GM23338 (cell line): ENCODE measurements at regions not wholly inside any gene's neighbourhood (a gene's known extent, or its start where the extent isn't known, plus 50 kb on each side); places are given as distances from the start of the nearest gene placed in this dataset.

Experiments used
- ATAC-seq: fragments of 200-7000 bp; cut with Tn5 transposase; 3 replicates; pipeline ENCODE4 v1.9.1; 2020
- DNase-seq: peaks from one replicate; pipeline ENCODE4 v3.0.0-alpha.2; 2015; ENCODE audit warnings: low spot score
- H2AFZ ChIP-seq: fragments of 200-600 bp; sonication (generic); 2 replicates; pipeline ENCODE4 v1.8.0; 2016; ENCODE audit warnings: antibody characterized with exemption, mild to moderate bottlenecking, moderate library complexity
- H3F3A ChIP-seq: fragments of 200-600 bp; sonication (generic); replicated peaks from 2 replicates; pipeline ENCODE4 v1.8.0; 2017; ENCODE audit warnings: antibody characterized with exemption, mixed run types, low read depth
- H3K27ac ChIP-seq: fragments of 200-600 bp; sonication (generic); 2 replicates; pipeline ENCODE4 v1.6.1; 2016; ENCODE audit warnings: low read depth
- H3K27me3 ChIP-seq: fragments of 200-600 bp; sonication (generic); 2 replicates; pipeline ENCODE4 v1.8.0; 2016; ENCODE audit warnings: mild to moderate bottlenecking, mixed run types, moderate library complexity; ENCODE audit not compliant: insufficient read depth
- H3K36me3 ChIP-seq: fragments of 200-600 bp; sonication (generic); 2 replicates; pipeline ENCODE4 v1.8.0; 2016; ENCODE audit warnings: mild to moderate bottlenecking; ENCODE audit not compliant: insufficient read depth
- H3K4me1 ChIP-seq: fragments of 200-600 bp; sonication (generic); 2 replicates; pipeline ENCODE4 v1.8.0; 2016; ENCODE audit warnings: mild to moderate bottlenecking, moderate library complexity; ENCODE audit not compliant: insufficient read depth
- H3K4me2 ChIP-seq: fragments of 200-600 bp; sonication (generic); 2 replicates; pipeline ENCODE4 v1.7.1; 2017; ENCODE audit warnings: mixed run types
- H3K4me3 ChIP-seq: fragments of 200-600 bp; sonication (generic); 2 replicates; pipeline ENCODE4 v1.6.1; 2016; ENCODE audit warnings: mixed run types
- H3K79me2 ChIP-seq: fragments of 200-600 bp; sonication (generic); replicated peaks from 2 replicates; pipeline ENCODE4 v1.8.0; 2017; ENCODE audit warnings: mild to moderate bottlenecking; ENCODE audit not compliant: insufficient read depth
- H3K9me2 ChIP-seq: fragments of 200-600 bp; sonication (generic); 2 replicates; pipeline ENCODE4 v1.8.0; 2017; ENCODE audit not compliant: insufficient read depth
- H4K20me1 ChIP-seq: fragments of 200-600 bp; sonication (generic); replicated peaks from 2 replicates; pipeline ENCODE4 v1.8.0; 2017; ENCODE audit warnings: mild to moderate bottlenecking; ENCODE audit not compliant: insufficient read depth
- H3K27ac Mint-ChIP-seq: 2 replicates; pipeline ENCODE4 v1.8.0; 2020; ENCODE audit warnings: inconsistent platforms, mild to moderate bottlenecking, moderate library complexity, mixed read lengths
- H3K27me3 Mint-ChIP-seq: 3 replicates; pipeline ENCODE4 v1.8.0; 2022; ENCODE audit warnings: low read depth, mild to moderate bottlenecking, moderate library complexity, mixed read lengths, inconsistent platforms; ENCODE audit not compliant: insufficient read depth, poor library complexity
- H3K36me3 Mint-ChIP-seq: 3 replicates; pipeline ENCODE4 v1.8.0; 2021; ENCODE audit warnings: low read depth, mild to moderate bottlenecking, inconsistent platforms, moderate library complexity, mixed read lengths
- H3K4me1 Mint-ChIP-seq: 3 replicates; pipeline ENCODE4 v1.8.0; 2020; ENCODE audit warnings: mild to moderate bottlenecking, inconsistent platforms, mixed read lengths
- H3K4me3 Mint-ChIP-seq: 3 replicates; pipeline ENCODE4 v1.8.0; 2021; ENCODE audit warnings: moderate library complexity, mild to moderate bottlenecking, inconsistent platforms, mixed read lengths
- H3K9me3 Mint-ChIP-seq: 3 replicates; pipeline ENCODE4 v1.8.0; 2020; ENCODE audit warnings: moderate library complexity, mild to moderate bottlenecking, inconsistent platforms, mixed read lengths
- CREB1 ChIP-seq: fragments of 250-450 bp; sonication (Bioruptor Pico); IDR thresholded peaks from 2 replicates; pipeline ENCODE4 v1.5.0; 2020; ENCODE audit warnings: low read depth, mild to moderate bottlenecking, moderate library complexity
- STAT1 ChIP-seq: IDR thresholded peaks from one replicate; pipeline ENCODE4 v1.6.1; 2016; ENCODE audit warnings: antibody characterized with exemption; ENCODE audit not compliant: unreplicated experiment
- ZNF331 ChIP-seq: fragments of 250-450 bp; sonication (Bioruptor Pico); IDR thresholded peaks from 2 replicates; pipeline ENCODE4 v1.5.0; 2020; ENCODE audit warnings: low read depth, mild to moderate bottlenecking, moderate library complexity
- TF ChIP-seq, protein P1 (sequence below): fragments of 250-450 bp; sonication (Bioruptor Pico); IDR thresholded peaks from 2 replicates; pipeline ENCODE4 v1.5.0; 2020; ENCODE audit warnings: mild to moderate bottlenecking, moderate library complexity

DNA sequence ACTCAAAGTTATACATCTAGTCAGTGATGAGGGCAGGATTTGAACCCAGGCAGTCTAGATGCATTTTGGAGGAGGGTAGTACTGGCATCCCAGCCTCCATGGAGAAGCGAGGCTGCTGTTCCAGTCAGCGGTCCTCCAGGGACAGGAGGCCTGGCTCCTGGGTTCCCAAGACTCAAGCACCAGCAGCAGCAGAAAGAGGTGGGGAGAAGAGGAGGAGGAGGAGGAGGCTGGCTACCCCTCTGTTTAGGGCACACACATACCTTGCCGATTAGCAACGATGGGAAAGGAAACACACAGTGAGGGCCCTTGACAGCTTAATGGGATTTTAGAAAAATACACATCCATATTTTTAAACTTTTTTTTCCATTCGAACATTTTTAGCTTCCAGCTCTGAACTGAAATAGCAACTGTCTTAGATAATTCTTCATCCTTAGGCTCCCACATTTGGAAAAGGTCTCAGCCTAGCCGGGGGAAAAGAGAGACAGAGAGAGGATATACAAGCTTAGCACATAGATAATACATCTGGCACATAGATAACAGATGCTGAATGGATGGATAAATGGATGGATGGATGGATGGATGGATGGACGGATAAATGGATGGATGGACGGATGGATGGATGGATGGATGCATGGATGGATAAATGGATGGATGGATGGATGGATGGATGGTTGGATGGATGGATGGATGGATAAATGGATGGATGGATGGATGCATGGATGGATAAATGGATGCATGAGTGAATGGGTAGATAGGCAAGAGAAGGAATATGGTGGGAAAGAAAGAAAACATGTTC, 87.9 kb downstream of the LBH start (continued):
- TF ChIP-seq, protein P1, sequence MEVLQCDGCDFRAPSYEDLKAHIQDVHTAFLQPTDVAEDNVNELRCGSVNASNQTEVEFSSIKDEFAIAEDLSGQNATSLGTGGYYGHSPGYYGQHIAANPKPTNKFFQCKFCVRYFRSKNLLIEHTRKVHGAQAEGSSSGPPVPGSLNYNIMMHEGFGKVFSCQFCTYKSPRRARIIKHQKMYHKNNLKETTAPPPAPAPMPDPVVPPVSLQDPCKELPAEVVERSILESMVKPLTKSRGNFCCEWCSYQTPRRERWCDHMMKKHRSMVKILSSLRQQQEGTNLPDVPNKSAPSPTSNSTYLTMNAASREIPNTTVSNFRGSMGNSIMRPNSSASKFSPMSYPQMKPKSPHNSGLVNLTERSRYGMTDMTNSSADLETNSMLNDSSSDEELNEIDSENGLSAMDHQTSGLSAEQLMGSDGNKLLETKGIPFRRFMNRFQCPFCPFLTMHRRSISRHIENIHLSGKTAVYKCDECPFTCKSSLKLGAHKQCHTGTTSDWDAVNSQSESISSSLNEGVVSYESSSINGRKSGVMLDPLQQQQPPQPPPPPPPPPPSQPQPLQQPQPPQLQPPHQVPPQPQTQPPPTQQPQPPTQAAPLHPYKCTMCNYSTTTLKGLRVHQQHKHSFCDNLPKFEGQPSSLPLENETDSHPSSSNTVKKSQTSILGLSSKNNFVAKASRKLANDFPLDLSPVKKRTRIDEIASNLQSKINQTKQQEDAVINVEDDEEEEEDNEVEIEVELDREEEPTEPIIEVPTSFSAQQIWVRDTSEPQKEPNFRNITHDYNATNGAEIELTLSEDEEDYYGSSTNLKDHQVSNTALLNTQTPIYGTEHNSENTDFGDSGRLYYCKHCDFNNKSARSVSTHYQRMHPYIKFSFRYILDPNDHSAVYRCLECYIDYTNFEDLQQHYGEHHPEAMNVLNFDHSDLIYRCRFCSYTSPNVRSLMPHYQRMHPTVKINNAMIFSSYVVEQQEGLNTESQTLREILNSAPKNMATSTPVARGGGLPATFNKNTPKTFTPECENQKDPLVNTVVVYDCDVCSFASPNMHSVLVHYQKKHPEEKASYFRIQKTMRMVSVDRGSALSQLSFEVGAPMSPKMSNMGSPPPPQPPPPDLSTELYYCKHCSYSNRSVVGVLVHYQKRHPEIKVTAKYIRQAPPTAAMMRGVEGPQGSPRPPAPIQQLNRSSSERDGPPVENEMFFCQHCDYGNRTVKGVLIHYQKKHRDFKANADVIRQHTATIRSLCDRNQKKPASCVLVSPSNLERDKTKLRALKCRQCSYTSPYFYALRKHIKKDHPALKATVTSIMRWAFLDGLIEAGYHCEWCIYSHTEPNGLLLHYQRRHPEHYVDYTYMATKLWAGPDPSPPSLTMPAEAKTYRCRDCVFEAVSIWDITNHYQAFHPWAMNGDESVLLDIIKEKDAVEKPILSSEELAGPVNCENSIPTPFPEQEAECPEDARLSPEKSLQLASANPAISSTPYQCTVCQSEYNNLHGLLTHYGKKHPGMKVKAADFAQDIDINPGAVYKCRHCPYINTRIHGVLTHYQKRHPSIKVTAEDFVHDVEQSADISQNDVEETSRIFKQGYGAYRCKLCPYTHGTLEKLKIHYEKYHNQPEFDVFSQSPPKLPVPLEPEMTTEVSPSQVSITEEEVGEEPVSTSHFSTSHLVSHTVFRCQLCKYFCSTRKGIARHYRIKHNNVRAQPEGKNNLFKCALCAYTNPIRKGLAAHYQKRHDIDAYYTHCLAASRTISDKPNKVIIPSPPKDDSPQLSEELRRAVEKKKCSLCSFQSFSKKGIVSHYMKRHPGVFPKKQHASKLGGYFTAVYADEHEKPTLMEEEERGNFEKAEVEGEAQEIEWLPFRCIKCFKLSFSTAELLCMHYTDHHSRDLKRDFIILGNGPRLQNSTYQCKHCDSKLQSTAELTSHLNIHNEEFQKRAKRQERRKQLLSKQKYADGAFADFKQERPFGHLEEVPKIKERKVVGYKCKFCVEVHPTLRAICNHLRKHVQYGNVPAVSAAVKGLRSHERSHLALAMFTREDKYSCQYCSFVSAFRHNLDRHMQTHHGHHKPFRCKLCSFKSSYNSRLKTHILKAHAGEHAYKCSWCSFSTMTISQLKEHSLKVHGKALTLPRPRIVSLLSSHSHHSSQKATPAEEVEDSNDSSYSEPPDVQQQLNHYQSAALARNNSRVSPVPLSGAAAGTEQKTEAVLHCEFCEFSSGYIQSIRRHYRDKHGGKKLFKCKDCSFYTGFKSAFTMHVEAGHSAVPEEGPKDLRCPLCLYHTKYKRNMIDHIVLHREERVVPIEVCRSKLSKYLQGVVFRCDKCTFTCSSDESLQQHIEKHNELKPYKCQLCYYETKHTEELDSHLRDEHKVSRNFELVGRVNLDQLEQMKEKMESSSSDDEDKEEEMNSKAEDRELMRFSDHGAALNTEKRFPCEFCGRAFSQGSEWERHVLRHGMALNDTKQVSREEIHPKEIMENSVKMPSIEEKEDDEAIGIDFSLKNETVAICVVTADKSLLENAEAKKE (CRISPR knock-in tag): no peak

DNA sequence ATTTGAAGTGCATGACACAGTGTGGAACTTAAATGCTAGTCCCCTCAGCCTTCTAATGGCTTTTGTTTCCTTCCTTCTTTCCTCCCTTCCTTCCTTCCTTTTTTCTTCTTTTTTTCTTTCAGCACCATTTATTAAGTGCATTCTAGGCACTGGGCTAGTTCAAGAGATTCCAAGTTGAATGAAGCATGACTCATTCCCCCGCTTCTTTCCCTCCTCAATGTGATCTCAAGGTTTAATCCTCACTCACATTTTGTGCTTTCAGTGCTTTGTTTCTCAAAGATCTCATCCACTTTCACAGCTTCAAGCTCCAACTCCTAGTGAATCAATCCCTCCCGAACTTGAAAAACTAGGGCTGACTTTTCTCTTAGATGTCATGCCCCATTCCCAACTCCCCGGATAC, 90.1 kb downstream of the LBH start:
- no peaks in the 10 kb centered on the region for H3K27me3 ChIP-seq
- Mint-ChIP-seq H3K27me3 (peaks cover 6% of the 10 kb centered on the region), H3K4me1 (peaks cover 14% of the 10 kb centered on the region), H3K27ac (no peak overlapping the region), H3K9me3 (no peaks in the 10 kb centered on the region), H3K36me3 (no peaks in the 10 kb centered on the region), H3K4me3 (no peak overlapping the region)
- no peaks in the 10 kb centered on the region for H3K36me3 ChIP-seq
- no peak for DNase-seq
- TF ChIP-seq CREB1 (CRISPR knock-in tag): no peak
- no peak overlapping the region for H3K27ac ChIP-seq
- H4K20me1 ChIP-seq: no peaks in the 10 kb centered on the region
- no peaks in the 10 kb centered on the region for H3F3A ChIP-seq
- no peak overlapping the region for H3K4me2 ChIP-seq
- no peaks in the 10 kb centered on the region; the same call in 1 of the 2 replicates for H3K4me1 ChIP-seq
- peaks cover 4% of the 10 kb centered on the region; the same call in 1 of the 2 replicates for H3K9me2 ChIP-seq
- no peak for ATAC-seq
- H3K79me2 ChIP-seq: no peaks in the 10 kb centered on the region
- H3K4me3 ChIP-seq: no peak overlapping the region
- H2AFZ ChIP-seq: no peak overlapping the region

DNA sequence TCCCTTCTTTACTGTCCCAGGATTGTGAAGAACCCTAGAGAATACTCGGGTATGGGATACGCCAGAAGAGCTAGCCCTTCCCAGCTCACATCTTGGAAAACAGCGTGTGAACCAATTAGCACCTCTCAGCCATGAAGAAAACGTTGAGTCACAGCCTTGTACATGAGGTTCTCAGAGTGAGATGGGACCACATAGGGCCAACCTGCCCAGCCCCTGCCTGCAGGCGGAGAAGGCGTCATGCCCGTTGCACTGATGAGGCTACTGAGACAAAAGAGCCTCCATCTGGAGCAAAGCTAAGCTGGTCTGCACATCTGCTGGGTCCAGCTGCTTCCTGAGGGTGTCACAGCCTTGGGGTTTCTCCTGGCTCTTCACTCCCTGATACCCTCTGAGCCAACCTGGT, 92.2 kb downstream of the LBH start:
- Histone ChIP-seq H3K4me3 (no peak overlapping the region), H3K27me3 (no peaks in the 10 kb centered on the region), H4K20me1 (no peaks in the 10 kb centered on the region), H2AFZ (no peak overlapping the region), H3K27ac (no peak overlapping the region), H3K9me2 (peaks cover 4% of the 10 kb centered on the region; the same call in 1 of the 2 replicates), H3F3A (no peaks in the 10 kb centered on the region), H3K79me2 (no peaks in the 10 kb centered on the region), H3K36me3 (no peaks in the 10 kb centered on the region), H3K4me1 (no peaks in the 10 kb centered on the region; the same call in 1 of the 2 replicates), H3K4me2 (no peak overlapping the region)
- H3K4me3 Mint-ChIP-seq: no peak overlapping the region
- H3K36me3 Mint-ChIP-seq: no peaks in the 10 kb centered on the region
- DNase-seq (no peak), ATAC-seq (no peak)
- TF ChIP-seq CREB1 (CRISPR knock-in tag): no peak
- TF ChIP-seq STAT1: no peak
- TF ChIP-seq ZNF331 (CRISPR knock-in tag): no peak
- H3K27ac Mint-ChIP-seq: no peak overlapping the region
- H3K4me1 Mint-ChIP-seq: peaks cover 14% of the 10 kb centered on the region
- H3K27me3 Mint-ChIP-seq: peaks cover 4% of the 10 kb centered on the region
- no peaks in the 10 kb centered on the region for H3K9me3 Mint-ChIP-seq
